ENCODE measurements at regions not wholly inside any gene's neighbourhood (a gene's known extent, or its start where the extent isn't known, plus 50 kb on each side); places are given as distances from the start of the nearest gene placed in this dataset.

- no peak overlapping the region for H3K9ac ChIP-seq (replicated peaks; ENCODE audit: extremely low read depth, insufficient read depth, low read length)
- H3K36me3 ChIP-seq (ENCODE audit: control insufficient read depth in 2 of 2, extremely low read depth in 1 of 2, insufficient read depth in 2 of 2, low read length in 2 of 2) = no peaks in the 10 kb centered on the region
- no peak overlapping the region for H3K4me3 ChIP-seq (replicated peaks in 1 of 3; ENCODE audit: insufficient read depth in 1 of 3, low read depth in 1 of 3, low read length in 3 of 3)
- no peaks in the 10 kb centered on the region for H3K9me3 ChIP-seq (replicated peaks; ENCODE audit: control insufficient read depth, insufficient read depth, low read length)
- CTCF ChIA-PET = interaction anchor here (1.2 to 1.5 kb wide), 2 partner anchors 36 to 192 kb away, joined by 3 to 4 read pairs; no protein-coding TSS in a partner anchor
- H3K79me2 ChIP-seq (ENCODE audit: control insufficient read depth, insufficient read depth, low read length) = no peaks in the 10 kb centered on the region
- no peak for FAIRE-seq
- no peaks in the 10 kb centered on the region for H4K20me1 ChIP-seq (replicated peaks; ENCODE audit: control insufficient read depth, extremely low read depth, insufficient read depth, low read length)
- no peaks in the 10 kb centered on the region for H3K9me1 ChIP-seq (replicated peaks; ENCODE audit: control insufficient read depth, extremely low read depth, insufficient read depth, low read length)
- DNase-seq (ENCODE audit: low read depth, low spot score) = peak; percentile 69
- POLR2A ChIA-PET = no interaction called here
- dilution Hi-C loops (cut with MboI; ENCODE audit: extremely low pct_ligation_motif_present, low sequenced_read_pairs) = no loop called here
- no peaks in the 10 kb centered on the region for H3K4me1 ChIP-seq (ENCODE audit: control insufficient read depth, extremely low read depth, insufficient read depth, low read length)
- no peaks in the 10 kb centered on the region for H3K27me3 ChIP-seq (ENCODE audit: control insufficient read depth in 2 of 2, insufficient read depth in 2 of 2, low read length in 2 of 2)
- H3K4me2 ChIP-seq (ENCODE audit: insufficient read depth, low read length) = no peak overlapping the region
- TF ChIP-seq CTCF (IDR thresholded peaks at IDR 0.05; ENCODE audit: extremely low read depth in 1 of 2, insufficient read depth in 1 of 2, low read depth in 1 of 2, low read length in 2 of 2) (no peak), EZH2 (IDR thresholded peaks at IDR 0.05; ENCODE audit: borderline replicate concordance, low read depth, low read length, severe bottlenecking) (no peak), MAX (IDR thresholded peaks at IDR 0.05; ENCODE audit: insufficient read depth, insufficient read length) (no peak), POLR2A (IDR thresholded peaks at IDR 0.05; ENCODE audit: low read depth, low read length) (no peak), JUN (IDR thresholded peaks at IDR 0.05; ENCODE audit: borderline replicate concordance, insufficient read depth, insufficient read length, low read depth) (no peak), FOS (IDR thresholded peaks at IDR 0.05; ENCODE audit: borderline replicate concordance, insufficient read depth, low read length) (no peak), POLR2AphosphoS5 (IDR thresholded peaks at IDR 0.05; ENCODE audit: insufficient read depth, low read depth, low read length) (no peak), GATA2 (IDR thresholded peaks at IDR 0.05; ENCODE audit: insufficient read depth, insufficient read length, low read depth, low read length) (no peak), MYC (IDR thresholded peaks at IDR 0.05; ENCODE audit: low read depth, low read length) (no peak)
- H3K27ac ChIP-seq (ENCODE audit: insufficient read depth, low read depth, low read length) = no peak overlapping the region
- no peak overlapping the region for H2AFZ ChIP-seq (ENCODE audit: low read depth, low read length)
- BruUV-seq (replicated peaks) = no TSS peak
- intact Hi-C loops (cut with micrococcal nuclease) = no loop called here
Observed at GRCh38 chr5:67437905-67438845, 241.6 kb upstream of the CD180 start.

Measured in endothelial cell of umbilical vein (primary cell).